C4-2B (cell line): ENCODE measurements at regions not wholly inside any gene's neighbourhood (a gene's known extent, or its start where the extent isn't known, plus 50 kb on each side); places are given as distances from the start of the nearest gene placed in this dataset.

Source experiments
- H3K27ac ChIP-seq: fragments of 450-650 bp; 2 replicates; pipeline ENCODE4 v1.5.1; 2017
- CTCF ChIP-seq: fragments of 450-650 bp; conservative IDR thresholded peaks from 2 replicates; pipeline ENCODE4 v1.5.1; 2017; ENCODE audit warnings: mild to moderate bottlenecking
- ZFX ChIP-seq: fragments of 450-650 bp; IDR thresholded peaks from 2 replicates; pipeline ENCODE4 v1.6.1; 2017

- TF ChIP-seq ZFX (no peak), CTCF (no peak)
- H3K27ac ChIP-seq = no peak overlapping the region
These were observed 488.4 kb downstream of the ADCYAP1 start for GRCh38 chr18:1392865-1393734.

GRCh38 chr18:1393929-1394328 is 489.3 kb downstream of the ADCYAP1 start:
- no peak for TF ChIP-seq CTCF
- TF ChIP-seq ZFX = no peak
- H3K27ac ChIP-seq = no peak overlapping the region

- H3K27ac ChIP-seq = no peak overlapping the region
These were observed 489.8 kb downstream of the ADCYAP1 start for GRCh38 chr18:1394426-1394825.

GRCh38 chr18:1394966-1395365 is 490.3 kb downstream of the ADCYAP1 start:
- H3K27ac ChIP-seq = no peak overlapping the region
- TF ChIP-seq ZFX = no peak
- no peak for TF ChIP-seq CTCF

More at GRCh38 chr18:1394426-1394825, 489.8 kb downstream of the ADCYAP1 start:
- TF ChIP-seq CTCF = no peak
- TF ChIP-seq ZFX = no peak

GRCh38 chr18:1408376-1408775 is 503.7 kb downstream of the ADCYAP1 start:
- no peak overlapping the region for H3K27ac ChIP-seq
- TF ChIP-seq ZFX (no peak), CTCF (no peak)

GRCh38 chr18:1412655-1413322 is 508.1 kb downstream of the ADCYAP1 start:
- no peak overlapping the region for H3K27ac ChIP-seq
- no peak for TF ChIP-seq CTCF
- no peak for TF ChIP-seq ZFX

GRCh38 chr18:1413323-1413675 is 508.6 kb downstream of the ADCYAP1 start:
- TF ChIP-seq CTCF (no peak), ZFX (no peak)
- no peak overlapping the region for H3K27ac ChIP-seq
